ENCODE measurements at regions not wholly inside any gene's neighbourhood (a gene's known extent, or its start where the extent isn't known, plus 50 kb on each side); places are given as distances from the start of the nearest gene placed in this dataset.

DNA sequence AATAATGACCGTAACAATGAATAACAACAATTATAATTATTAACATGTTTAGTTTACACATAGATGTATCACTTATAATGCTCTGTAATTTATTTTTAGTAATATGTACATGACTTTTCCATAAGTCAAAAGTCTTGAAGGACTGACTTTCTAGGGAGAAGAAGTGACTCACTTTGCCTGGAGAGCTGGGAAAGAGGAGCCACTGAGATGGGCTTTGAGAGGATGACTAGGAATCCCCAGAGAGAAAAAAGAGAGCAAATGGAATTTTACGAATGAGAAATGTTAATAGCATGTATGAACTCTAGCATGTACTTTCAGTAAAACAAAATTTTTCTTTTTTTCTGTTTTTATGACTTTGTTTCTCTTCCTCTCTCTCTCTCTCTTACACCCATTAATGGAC, 67.8 kb upstream of the RALY start:
- no peak for TF ChIP-seq EZH2 (IDR thresholded peaks at IDR 0.05; ENCODE audit: borderline replicate concordance, insufficient read depth, low read depth, low read length, poor library complexity, severe bottlenecking)
- TF ChIP-seq, protein P1, sequence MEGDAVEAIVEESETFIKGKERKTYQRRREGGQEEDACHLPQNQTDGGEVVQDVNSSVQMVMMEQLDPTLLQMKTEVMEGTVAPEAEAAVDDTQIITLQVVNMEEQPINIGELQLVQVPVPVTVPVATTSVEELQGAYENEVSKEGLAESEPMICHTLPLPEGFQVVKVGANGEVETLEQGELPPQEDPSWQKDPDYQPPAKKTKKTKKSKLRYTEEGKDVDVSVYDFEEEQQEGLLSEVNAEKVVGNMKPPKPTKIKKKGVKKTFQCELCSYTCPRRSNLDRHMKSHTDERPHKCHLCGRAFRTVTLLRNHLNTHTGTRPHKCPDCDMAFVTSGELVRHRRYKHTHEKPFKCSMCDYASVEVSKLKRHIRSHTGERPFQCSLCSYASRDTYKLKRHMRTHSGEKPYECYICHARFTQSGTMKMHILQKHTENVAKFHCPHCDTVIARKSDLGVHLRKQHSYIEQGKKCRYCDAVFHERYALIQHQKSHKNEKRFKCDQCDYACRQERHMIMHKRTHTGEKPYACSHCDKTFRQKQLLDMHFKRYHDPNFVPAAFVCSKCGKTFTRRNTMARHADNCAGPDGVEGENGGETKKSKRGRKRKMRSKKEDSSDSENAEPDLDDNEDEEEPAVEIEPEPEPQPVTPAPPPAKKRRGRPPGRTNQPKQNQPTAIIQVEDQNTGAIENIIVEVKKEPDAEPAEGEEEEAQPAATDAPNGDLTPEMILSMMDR (IDR thresholded peaks at IDR 0.05): no peak

All from B cell (primary cell).